ENCODE measurements at regions not wholly inside any gene's neighbourhood (a gene's known extent, or its start where the extent isn't known, plus 50 kb on each side); places are given as distances from the start of the nearest gene placed in this dataset.

GRCh38 chr16:62167551-62167950 is 131.3 kb upstream of the CDH8 start:
- DNase-seq = no peak

- no peak for DNase-seq
Measured at GRCh38 chr16:62157544-62157943, 121.3 kb upstream of the CDH8 start.

GRCh38 chr16:62156971-62157370 is 120.7 kb upstream of the CDH8 start:
- no peak for DNase-seq

GRCh38 chr16:62149631-62150030 is 113.4 kb upstream of the CDH8 start:
- no peak for DNase-seq

GRCh38 chr16:62137996-62138395 is 101.8 kb upstream of the CDH8 start:
- DNase-seq = no peak

- DNase-seq = no peak
Measured at GRCh38 chr16:62135911-62136310, 99.7 kb upstream of the CDH8 start.

- no peak for DNase-seq
Measured at GRCh38 chr16:62135446-62135845, 99.2 kb upstream of the CDH8 start.

GRCh38 chr16:62130101-62130500 is 93.9 kb upstream of the CDH8 start:
- DNase-seq = no peak

- DNase-seq = no peak
Measured at GRCh38 chr16:62105244-62105643, 69.0 kb upstream of the CDH8 start.

- no peak for DNase-seq
Measured at GRCh38 chr16:62102588-62102987, 66.3 kb upstream of the CDH8 start.

- DNase-seq = no peak
Measured at GRCh38 chr16:62100651-62101050, 64.4 kb upstream of the CDH8 start.

- DNase-seq = no peak
Measured at GRCh38 chr16:62089715-62090114, 53.5 kb upstream of the CDH8 start.

- no peak for DNase-seq
Measured at GRCh38 chr16:62088731-62089410, 52.6 kb upstream of the CDH8 start.
